Right renal pelvis (tissue), 4 donors: ENCODE measurements at regions not wholly inside any gene's neighbourhood (a gene's known extent, or its start where the extent isn't known, plus 50 kb on each side); places are given as distances from the start of the nearest gene placed in this dataset.
"Not testable (repeated sequence)": the region's sequence is repeated elsewhere in the genome, so short reads cannot be mapped to it uniquely, and the experiment has no call there.

Experiments
- DNase-seq, 4 donors: peaks; one replicate each; pipeline ENCODE4 v3.0.0-alpha.2; 2013; ENCODE audit warnings: low read depth in 4 of 4, low spot score in 3 of 4, missing footprints in 1 of 4

DNA sequence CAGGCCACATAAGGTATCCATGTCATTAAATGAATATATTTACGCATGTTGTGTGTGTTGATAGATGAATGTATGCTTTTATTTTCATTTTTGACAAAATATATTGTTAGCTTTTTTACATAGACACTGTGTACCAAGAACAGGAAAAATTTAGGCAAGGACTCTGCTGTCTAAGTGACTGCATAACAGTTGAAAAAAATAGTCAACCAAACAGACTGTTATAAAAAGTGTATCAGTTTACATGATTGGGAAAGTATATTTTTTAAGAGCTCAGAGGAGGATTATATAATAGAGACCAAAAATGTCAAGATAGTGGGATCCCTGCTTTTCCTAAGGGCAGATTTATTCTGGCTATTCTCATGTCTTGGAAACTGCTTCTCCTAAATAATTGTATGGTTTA lies 858.0 kb downstream of the SLITRK1 start:
- DNase-seq, result no peak

DNA sequence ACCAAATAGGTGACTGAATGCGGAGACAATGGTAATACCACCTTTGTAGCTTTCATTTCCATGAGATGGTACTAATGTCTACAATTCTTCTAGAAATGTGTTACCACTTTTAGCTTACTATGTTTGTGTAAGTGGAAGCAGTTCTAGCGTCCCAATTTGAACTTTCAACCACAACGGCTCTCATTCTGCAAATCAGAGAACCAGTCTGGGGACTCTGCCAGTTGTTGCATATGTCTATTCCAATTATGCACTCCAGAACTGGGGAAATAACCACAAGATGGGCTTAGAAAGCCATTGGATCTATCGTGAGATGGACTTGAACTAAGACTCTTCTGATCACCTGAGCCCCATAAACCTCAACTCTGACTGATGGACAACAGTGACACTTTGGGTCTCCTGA lies 862.3 kb downstream of the SLITRK1 start:
- DNase-seq, result no peak

- no peak for DNase-seq
Observed at GRCh38 chr13:83009987-83010386, 872.3 kb downstream of the SLITRK1 start.

GRCh38 chr13:83008212-83008929 lies 873.9 kb downstream of the SLITRK1 start:
- no peak for DNase-seq

- DNase-seq, result no peak
Observed at GRCh38 chr13:83007226-83007625, 875.0 kb downstream of the SLITRK1 start.

- DNase-seq, result no peak
Observed at GRCh38 chr13:83003185-83003584, 879.1 kb downstream of the SLITRK1 start.

- no peak for DNase-seq
Observed at GRCh38 chr13:82993417-82993816, 888.9 kb downstream of the SLITRK1 start.

GRCh38 chr13:82976499-82976898 lies 905.8 kb downstream of the SLITRK1 start:
- no peak for DNase-seq

DNA sequence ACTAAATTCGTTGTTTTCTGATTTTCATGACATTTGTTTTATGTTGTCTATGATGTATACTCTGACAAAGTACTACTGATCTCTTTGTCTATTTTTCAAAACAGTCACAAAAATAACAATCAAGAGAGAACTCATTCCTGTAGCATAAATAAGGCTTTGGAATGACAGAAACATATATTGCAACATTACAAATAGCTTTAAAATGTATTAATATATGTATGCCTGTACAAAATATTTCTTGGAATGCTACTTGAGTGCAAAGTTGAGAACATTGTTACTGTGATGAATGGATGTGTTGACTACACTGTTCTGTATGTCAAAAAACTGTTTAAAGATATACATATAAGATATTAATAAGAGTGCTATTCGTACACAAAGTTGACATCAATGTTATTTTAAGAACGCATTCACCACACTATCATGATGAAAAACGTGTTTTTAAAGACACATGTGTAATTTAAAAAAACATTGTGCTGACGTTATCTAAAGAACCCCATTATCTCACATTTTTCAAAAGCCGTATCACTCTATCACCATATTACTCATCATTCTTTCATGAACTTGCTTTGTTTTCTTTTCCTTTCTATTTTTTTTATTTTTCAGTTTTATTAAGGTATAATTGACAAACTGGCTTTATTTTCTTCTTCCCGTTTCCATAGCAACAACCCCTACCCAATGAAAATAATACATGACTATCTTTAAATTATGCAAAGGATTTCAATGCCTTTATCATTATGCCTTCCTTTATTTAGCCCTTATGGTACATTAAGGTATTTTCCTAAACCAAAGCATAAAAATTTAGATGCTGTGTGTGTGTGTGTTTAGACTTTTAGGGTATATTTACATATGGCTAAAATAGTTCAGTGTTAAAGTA lies 918.8 kb downstream of the SLITRK1 start:
- no peak for DNase-seq

DNA sequence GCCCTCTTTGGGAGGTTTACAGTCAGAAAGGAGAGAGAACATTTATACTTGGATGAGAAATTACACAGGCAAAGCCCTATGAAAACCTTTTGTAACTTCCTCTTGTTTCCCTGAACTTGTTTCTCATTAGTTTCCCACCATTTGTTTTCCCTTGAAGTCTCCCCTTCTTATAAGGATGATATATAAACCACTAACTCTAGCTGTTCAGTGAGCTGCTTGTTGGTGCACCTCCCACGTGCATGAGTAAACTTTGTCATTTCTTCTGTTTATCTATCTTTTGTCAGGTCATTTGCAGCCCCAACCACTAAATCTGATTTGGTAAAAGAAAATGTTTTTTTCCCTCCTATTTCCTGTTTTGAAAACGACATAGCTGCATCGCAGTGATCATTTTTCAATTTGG lies 919.9 kb downstream of the SLITRK1 start:
- no peak for DNase-seq

DNA sequence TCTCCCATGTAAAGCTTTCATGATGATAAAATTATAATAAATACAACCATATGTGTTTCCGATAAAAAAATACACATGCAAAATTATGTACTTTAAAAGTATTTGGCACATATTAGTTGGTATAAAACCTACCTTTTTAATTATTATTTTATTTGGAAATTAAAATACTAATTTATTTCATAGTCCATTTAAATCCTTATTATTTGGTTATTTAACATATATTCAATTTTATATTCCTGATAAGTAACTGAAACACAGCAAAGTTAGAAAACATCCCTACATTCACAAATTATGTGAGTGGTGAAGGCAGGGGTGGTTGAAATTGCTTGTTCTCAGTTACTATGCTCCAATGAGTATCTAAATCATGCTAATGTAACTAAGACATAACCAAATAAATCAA lies 920.5 kb downstream of the SLITRK1 start:
- no peak for DNase-seq

DNA sequence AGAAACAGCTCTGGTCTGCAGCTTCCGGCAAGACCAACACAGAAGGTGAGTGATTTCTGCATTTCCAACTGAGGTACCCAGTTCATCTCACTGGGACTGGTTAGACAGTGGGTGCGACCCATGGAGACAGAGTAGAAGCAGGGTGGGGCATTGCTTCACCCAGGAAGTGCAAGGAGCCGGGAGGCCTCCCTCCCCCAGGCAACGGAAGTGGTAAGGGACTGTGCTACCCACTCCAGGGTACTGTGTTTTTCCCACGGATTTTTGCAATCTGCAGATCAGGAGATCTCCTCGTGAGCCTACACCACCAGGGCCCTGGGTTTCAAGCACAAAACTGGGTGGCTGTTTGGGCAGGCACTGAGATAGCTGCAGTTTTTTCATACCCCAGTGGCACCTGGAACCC lies 929.9 kb downstream of the SLITRK1 start:
- not testable (repeated sequence) for DNase-seq

DNA sequence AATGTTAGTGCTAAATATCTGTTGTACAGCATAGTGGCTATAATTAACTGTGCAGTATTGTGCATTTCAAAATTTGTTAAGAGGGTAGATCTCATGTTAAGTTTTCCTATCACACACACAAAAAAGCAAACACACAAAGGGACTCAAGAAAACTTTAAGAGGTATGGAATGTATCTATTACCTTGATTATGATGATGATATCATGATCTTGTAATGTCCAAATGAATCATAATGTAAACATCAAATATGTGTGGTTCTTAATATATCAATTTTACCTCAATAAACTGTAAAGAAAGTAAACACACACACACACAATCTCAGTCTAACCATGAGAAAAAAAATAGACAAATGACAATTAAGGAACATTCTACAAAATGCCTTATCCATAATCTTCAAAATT lies 934.6 kb downstream of the SLITRK1 start:
- DNase-seq, result no peak

- DNase-seq, result no peak
Observed at GRCh38 chr13:82947191-82947621, 935.1 kb downstream of the SLITRK1 start.

DNA sequence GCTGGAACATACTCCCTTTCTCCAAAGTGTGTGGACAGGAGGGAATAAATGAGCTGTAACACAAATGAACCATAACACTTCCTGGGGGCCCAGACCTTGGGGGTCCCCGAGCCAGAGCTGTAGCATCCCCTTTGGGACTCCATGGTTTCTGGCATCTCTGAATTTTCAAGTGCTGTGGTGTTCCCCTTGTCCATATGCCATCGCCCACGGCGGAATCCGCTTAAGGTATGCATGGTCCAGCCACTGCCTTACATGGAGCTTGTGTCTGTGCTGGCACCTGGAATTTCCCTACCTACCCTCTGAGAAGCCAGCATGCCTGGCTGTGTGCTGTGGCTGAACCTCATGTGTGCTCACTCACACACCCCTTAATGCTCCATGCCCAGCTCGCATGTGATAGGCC lies 943.6 kb downstream of the SLITRK1 start:
- DNase-seq, result no peak

GRCh38 chr13:82934000-82934399 lies 948.3 kb downstream of the SLITRK1 start:
- no peak for DNase-seq

DNA sequence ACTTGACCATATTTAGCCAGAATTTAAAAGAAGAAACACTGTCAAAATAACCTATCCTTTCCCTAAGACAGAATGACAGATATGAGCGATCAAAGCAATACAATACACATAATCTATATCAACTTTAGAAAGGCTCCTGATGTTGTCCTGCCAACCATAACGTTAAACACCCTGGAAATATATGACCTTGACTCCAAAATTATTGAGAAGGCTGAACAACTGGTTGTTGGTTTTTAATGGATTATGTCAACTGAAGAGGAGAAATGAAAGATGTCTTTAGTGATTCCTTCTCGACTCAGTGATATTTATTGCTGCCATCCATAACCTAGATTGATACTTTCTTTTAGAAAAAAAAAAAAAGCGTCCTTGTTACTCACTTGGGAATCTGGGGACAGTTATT lies 957.2 kb downstream of the SLITRK1 start:
- DNase-seq, result no peak

DNA sequence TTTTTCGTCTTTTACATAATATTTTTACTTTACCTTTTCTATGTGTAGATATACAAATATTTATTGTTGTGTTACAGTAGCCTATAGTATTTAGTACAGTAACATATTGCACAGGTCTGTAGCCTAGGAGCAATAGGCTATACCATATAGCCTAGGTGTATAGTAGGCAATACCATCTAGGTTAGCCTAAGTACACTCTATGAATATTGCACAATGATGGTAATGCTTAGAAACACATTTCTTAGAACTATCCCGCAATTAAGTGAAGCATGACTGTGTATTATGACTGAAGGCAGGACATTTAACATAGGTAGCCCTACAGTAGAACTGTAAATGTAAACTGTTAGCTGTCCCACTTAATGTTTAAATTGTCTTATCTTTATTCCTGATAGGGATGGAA lies 964.3 kb downstream of the SLITRK1 start:
- DNase-seq, result no peak

DNA sequence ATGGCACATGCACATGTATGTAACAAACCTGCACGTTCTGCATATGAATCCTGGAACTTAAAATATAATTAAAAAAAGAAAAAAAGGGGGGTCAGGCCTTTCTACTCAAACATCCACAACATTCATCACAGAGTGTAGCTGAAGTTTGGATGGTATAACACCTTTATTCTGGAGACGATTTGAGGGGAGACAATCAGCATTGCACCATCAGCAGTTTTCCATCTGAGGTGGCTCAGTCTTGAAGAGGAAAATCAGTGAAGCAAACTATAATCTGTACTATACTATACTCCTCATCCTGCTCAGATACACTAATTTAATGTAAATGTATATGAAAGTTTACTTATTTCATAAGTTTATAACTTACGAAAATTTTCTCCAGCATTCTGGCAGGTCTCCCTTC lies 969.7 kb downstream of the SLITRK1 start:
- no peak for DNase-seq

- DNase-seq, result no peak
Observed at GRCh38 chr13:82905071-82905470, 977.2 kb downstream of the SLITRK1 start.

DNA sequence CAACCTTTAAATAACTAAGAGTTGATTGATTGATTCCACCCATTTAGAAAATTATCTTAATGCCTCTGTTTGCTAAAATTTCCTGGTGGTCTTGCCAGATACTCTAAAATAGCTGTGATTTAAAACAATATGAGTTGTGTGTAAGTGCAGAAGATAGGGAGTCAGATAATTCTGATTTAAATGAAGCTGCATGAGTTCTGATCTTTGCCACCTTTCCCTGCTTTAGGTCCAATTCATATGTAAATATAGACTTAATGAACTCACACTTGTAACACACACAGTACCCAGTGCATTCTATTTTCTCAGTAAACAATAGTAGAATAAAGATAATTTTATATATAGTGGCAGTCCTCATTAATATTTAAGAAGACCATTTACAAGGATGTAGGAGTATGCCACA lies 981.8 kb downstream of the SLITRK1 start:
- DNase-seq, result no peak

GRCh38 chr13:82898586-82898985 lies 983.7 kb downstream of the SLITRK1 start:
- no peak for DNase-seq
